ENCODE measurements at regions not wholly inside any gene's neighbourhood (a gene's known extent, or its start where the extent isn't known, plus 50 kb on each side); places are given as distances from the start of the nearest gene placed in this dataset.

DNA sequence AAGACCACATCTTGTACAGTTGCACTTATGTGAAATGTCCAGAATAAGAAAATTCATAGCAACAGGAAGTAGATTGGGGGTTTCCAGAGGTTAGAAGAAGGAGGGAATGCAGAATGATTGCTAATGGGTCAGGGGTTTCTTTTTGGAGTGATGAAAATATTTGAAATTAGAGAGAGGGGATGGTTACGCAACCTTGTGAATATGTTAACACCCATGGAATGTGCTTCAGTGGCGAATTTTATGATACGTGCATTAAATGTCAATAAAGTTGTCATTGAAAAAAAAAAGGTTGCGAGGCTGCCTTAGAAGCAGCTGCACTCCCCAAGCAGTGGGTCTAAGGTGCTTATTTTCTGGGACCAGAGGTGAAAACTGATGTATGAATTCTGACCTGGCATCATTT is 64.4 kb upstream of the SUB1 start:
- TF ChIP-seq, protein P1, sequence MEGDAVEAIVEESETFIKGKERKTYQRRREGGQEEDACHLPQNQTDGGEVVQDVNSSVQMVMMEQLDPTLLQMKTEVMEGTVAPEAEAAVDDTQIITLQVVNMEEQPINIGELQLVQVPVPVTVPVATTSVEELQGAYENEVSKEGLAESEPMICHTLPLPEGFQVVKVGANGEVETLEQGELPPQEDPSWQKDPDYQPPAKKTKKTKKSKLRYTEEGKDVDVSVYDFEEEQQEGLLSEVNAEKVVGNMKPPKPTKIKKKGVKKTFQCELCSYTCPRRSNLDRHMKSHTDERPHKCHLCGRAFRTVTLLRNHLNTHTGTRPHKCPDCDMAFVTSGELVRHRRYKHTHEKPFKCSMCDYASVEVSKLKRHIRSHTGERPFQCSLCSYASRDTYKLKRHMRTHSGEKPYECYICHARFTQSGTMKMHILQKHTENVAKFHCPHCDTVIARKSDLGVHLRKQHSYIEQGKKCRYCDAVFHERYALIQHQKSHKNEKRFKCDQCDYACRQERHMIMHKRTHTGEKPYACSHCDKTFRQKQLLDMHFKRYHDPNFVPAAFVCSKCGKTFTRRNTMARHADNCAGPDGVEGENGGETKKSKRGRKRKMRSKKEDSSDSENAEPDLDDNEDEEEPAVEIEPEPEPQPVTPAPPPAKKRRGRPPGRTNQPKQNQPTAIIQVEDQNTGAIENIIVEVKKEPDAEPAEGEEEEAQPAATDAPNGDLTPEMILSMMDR (conservative IDR thresholded peaks at IDR 0.05; ENCODE audit: low read length) = no peak
- no peak for TF ChIP-seq EZH2phosphoT487 (IDR thresholded peaks at IDR 0.05; ENCODE audit: borderline replicate concordance, low read depth, low read length)
